PFSK-1 (cell line): ENCODE measurements at regions not wholly inside any gene's neighbourhood (a gene's known extent, or its start where the extent isn't known, plus 50 kb on each side); places are given as distances from the start of the nearest gene placed in this dataset.

Experiments used
- FOXP2 ChIP-seq: optimal IDR thresholded peaks from 2 replicates; pipeline ENCODE3; 2011; ENCODE audit warnings: borderline replicate concordance, control low read depth, inconsistent platforms; ENCODE audit not compliant: insufficient read depth; ENCODE audit errors: extremely low read length, extremely low read depth
- POLR2AphosphoS5 ChIP-seq: IDR thresholded peaks from 2 replicates; pipeline ENCODE4 v1.6.1; 2012; ENCODE audit warnings: low read depth, mild to moderate bottlenecking, control low read depth, low read length, moderate library complexity
- REST ChIP-seq, 2 experiments: IDR thresholded peaks; 2 replicates each; pipeline versions ENCODE4 v1.6.1 to v1.8.0; 2011 to 2012; ENCODE audit warnings: low read depth in 2 of 2, low read length in 2 of 2, control low read depth in 1 of 2, inconsistent platforms in 1 of 2, mild to moderate bottlenecking in 1 of 2, moderate library complexity in 1 of 2; ENCODE audit not compliant: insufficient read depth in 1 of 2
- SIN3A ChIP-seq: IDR thresholded peaks from 2 replicates; pipeline ENCODE4 v1.6.1; 2012; ENCODE audit warnings: mild to moderate bottlenecking, low read length, moderate library complexity, borderline replicate concordance; ENCODE audit not compliant: insufficient read depth
- TAF1 ChIP-seq: IDR thresholded peaks from 2 replicates; pipeline ENCODE4 v1.6.1; 2012; ENCODE audit warnings: low read length, control low read depth, borderline replicate concordance; ENCODE audit not compliant: insufficient read depth

- TF ChIP-seq FOXP2 (no peak), POLR2AphosphoS5 (no peak), REST (IDR thresholded peaks at IDR 0.05; ENCODE audit: insufficient read depth in 1 of 2, low read depth in 2 of 2, low read length in 2 of 2) (no peak), TAF1 (no peak), SIN3A (no peak)
These were observed 75.0 kb upstream of the FAM9C start for GRCh38 chrX:13119386-13119785.

- TF ChIP-seq REST (IDR thresholded peaks at IDR 0.05; ENCODE audit: insufficient read depth in 1 of 2, low read depth in 2 of 2, low read length in 2 of 2), result no peak
- TF ChIP-seq TAF1, result no peak
These were observed 70.9 kb upstream of the FAM9C start for GRCh38 chrX:13115146-13115855.

GRCh38 chrX:13112499-13112898 is 68.1 kb upstream of the FAM9C start:
- TF ChIP-seq POLR2AphosphoS5 (no peak), REST (IDR thresholded peaks at IDR 0.05; ENCODE audit: insufficient read depth in 1 of 2, low read depth in 2 of 2, low read length in 2 of 2) (no peak), TAF1 (no peak), SIN3A (no peak), FOXP2 (no peak)

GRCh38 chrX:13110433-13111324 is 66.3 kb upstream of the FAM9C start:
- no peak for TF ChIP-seq SIN3A
- no peak for TF ChIP-seq REST (IDR thresholded peaks at IDR 0.05; ENCODE audit: insufficient read depth in 1 of 2, low read depth in 2 of 2, low read length in 2 of 2)
- TF ChIP-seq POLR2AphosphoS5, result no peak
- TF ChIP-seq TAF1, result no peak
- TF ChIP-seq FOXP2, result no peak
